ENCODE measurements at regions not wholly inside any gene's neighbourhood (a gene's known extent, or its start where the extent isn't known, plus 50 kb on each side); places are given as distances from the start of the nearest gene placed in this dataset.
"Not testable (repeated sequence)": the region's sequence is repeated elsewhere in the genome, so short reads cannot be mapped to it uniquely, and the experiment has no call there.

GRCh38 chr13:21883713-21884112 is 212.8 kb downstream of the FGF9 start:
- DNase-seq = no peak

DNA sequence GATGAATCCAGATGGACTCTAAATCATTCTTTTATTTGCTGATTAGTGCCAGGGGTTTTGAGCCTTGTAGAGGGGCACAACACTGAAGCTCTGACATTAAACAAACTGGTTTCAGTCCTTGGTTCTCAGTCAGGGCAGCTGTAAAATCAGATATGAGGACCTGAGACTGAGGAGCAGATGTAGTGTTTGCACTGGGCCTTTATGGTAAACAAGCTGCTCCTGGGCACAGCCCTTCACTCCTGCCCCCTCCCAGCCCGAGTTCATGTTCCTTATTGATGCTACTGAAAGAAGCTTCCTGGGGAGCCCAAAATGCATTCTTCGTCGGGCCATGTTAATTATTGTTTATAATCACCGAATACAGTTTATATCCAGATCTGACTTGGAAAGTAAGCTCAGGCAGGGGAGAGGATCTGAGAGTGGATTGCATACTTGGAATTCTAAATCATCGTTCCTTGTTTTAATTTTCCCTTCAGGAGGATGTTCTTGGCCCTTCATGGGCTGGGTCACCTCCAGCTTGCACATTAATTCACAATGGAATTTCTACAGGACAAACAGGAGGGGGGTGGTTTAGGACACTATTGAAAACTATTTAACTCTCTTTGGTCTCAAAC is 213.5 kb downstream of the FGF9 start:
- DNase-seq = no peak

DNA sequence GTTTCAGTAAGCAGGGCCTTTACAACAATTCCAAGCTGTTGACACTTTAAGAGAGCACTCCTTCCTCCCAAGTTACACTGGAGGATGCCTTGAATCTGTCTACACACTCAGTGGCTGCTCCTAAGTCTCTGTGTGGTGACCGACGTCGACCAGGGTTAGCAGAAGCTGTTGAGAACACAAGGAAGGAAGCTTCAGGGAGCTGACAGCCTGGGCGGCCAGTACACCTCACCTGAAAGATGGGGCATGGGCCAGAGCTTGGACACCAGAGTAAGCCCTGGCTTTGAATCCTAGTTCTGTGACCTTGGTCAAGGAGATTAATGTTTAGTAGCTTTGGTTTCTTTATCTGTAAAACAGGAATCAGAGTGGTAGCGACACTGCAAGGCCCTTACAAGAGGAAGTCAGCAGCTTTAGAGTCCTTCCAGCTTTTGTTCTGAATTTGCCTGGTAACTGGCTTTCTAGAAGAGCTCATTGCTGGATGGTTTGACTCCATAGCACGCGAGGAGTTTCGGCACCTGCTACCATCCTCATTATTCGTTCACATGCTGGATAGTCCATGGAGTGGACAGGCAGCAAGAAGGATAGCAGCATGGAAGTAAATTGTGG is 214.2 kb downstream of the FGF9 start:
- DNase-seq = no peak

- no peak for DNase-seq
Measured at GRCh38 chr13:21885714-21886224, 214.9 kb downstream of the FGF9 start.

GRCh38 chr13:21889651-21890050 is 218.8 kb downstream of the FGF9 start:
- DNase-seq = no peak

GRCh38 chr13:21890220-21890619 is 219.3 kb downstream of the FGF9 start:
- not testable (repeated sequence) for DNase-seq

DNA sequence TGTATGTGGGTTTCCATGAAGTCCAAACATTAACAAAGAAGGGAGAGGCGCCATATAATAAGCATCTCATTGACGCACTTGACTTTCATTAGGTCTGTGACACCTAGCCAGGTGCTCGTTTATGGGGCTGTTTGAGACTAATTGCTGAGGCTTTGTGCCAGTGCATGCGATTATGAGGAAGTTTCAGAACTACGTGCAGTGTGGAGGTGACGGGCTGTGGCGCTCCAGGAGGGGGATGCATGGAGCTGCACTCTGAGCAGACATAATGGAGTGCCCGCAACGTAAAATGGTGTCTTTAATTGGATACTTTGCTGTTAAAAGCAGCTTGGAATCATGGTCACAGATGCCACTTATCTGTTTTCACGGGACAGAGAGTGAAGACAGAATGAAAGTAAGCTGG is 223.2 kb downstream of the FGF9 start:
- no peak for DNase-seq

- no peak for DNase-seq
Measured at GRCh38 chr13:21894703-21895699, 224.1 kb downstream of the FGF9 start.

DNA sequence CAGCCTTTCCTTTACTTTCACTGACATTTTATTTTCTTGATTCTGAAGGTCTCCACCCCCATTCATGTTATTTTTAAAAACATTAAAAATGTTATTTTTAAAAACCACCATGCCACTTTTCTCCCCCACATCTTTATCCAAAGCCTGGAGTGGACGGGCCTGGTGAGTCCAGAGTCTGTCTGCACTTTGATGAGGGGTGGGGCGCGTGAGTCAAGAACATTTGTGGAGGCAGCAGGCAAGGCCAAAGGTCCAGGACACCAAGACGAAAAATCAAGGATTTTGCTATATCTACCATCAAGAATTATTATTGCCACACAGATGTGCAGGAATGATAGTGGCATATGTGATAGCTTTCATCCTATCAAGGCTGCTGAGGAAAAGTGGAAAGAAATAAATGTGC is 224.9 kb downstream of the FGF9 start:
- DNase-seq = no peak

GRCh38 chr13:21897161-21897560 is 226.3 kb downstream of the FGF9 start:
- no peak for DNase-seq

GRCh38 chr13:21898459-21898858 is 227.6 kb downstream of the FGF9 start:
- DNase-seq = no peak

DNA sequence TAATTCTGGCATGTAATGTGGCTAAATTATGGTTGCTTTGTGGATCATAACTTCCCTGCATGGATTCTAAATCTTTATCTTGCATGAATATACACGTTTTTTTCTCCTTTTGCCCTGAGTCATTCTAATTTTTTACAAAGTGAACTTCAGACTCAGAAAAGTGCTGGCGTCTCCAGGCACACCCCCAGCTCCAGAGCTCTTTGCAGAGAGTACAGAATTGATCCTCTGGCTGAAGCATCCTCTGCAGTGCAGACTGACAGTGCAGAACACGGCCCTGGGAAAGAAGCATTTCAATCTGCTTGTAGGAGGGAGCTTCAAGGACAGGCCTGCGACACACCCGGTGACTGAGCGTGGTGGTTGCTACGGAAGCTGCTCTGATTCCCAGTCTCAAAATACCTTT is 228.1 kb downstream of the FGF9 start:
- DNase-seq = no peak

DNA sequence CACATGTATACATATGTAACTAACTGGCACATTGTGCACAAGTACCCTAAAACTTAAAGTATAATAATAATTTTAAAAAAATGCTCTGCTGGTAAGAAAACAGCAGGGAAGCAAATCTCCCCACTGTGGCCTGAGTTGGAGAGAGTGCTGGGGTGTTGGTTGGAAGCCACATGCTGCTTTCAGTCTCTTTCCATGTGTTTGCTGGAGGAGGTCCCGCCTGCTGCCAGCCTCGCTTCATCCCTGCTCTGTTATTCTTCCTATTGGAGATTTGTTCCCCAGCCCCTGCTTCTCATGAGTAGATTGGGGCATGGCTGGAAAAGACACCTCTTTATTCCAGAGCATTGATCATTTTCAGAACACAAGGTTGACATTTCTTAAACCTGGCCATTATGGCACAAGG is 230.5 kb downstream of the FGF9 start:
- DNase-seq = no peak

DNA sequence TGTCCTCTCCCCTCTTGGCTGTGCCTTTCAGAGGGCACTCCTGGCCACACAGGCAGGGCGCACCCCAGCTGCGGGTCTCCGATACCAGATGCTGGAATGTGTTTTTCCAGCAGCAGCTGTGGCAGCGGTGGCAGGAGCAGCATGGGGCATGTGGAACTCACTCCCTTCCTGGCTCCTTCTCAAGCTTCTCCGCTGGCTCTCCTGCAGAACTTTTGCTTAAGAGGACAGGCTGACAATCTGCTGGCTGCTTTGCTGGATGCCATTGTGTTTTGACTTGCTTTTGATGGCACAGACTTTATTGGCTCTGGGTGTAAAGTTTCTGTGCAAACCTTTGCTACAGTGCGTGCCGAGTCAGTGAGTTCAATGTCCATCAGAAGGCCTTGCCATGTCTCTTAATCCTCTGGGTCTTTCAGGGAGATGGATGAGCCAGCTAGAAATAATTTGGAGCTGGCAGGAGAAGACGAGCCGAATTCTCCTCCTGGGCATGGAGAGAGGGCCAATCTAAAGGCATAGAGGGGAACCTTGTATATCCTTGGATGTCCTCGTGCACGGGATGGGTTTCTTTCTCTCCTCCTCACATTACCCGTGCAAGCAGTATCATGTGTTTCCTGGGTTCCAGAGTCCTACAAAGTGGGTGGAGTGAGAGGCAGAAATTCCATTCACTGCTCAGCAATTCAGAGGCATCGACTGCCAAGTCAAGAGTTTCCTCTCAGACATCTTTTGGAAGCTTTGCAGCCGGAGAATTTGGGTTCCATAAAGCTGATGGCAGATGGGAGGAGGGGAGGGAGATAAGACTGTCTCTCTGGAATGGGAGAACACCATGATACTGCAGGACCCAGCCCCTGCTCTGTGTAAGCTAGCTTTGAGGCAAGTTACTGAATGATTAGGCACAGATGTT is 231.2 kb downstream of the FGF9 start:
- DNase-seq = no peak

DNA sequence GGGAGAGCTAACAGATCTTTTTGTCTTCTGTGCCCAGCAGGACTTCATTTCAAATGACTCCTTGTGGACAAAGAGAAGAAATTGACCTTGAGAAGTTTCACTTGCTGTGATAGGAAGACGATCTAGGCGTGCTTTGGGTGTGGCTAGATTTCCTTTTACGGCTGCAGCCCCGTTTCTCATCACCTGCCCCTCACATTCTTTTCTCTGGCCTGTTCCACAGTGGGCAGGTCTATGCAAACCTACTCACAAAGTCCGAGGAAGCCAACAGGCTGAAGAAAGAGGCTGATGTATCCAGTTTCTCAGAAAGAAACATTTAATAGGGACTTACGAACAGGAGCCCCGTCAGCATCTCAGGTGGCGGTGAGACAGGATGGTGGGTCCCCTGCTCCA is 231.8 kb downstream of the FGF9 start:
- no peak for DNase-seq

- no peak for DNase-seq
Measured at GRCh38 chr13:21905486-21905885, 234.6 kb downstream of the FGF9 start.

DNA sequence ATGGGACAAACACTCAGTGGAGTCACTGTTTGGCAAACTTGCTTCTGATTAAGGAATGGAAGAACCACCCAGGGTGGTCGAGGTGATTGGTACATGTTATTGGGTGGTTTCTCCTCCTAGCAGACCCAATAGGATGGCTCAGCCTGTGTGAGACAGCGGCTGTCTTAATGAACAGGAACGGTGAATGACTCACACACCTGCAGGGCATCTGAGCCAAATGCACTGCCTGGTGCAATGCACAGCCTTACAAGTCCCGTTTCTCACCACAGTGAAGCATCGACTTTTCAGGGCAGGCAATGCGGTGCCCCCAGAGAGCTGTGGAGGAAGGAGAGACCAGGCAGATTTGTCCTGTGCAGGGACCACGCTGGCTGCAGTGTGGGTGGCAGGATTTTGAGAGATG is 238.5 kb downstream of the FGF9 start:
- DNase-seq = no peak

DNA sequence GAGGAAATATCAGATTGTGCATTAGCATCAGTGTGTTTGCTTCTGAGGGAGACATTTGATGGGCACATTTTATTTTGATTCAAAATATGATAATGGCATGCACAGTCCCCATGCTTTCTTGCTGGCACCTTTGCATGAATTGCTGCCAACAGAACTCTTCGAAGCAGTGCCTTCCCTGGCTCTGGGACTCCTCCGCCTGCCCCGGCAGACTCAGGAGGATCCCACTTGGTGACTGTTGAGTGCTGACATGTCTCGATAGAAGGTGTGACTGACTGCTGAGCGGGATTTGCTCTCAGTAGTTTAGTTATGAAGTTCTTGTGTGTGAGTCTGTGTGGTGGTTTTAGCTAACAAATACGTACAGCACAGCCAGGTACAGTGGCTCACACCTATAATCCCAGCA is 239.7 kb downstream of the FGF9 start:
- no peak for DNase-seq

DNA sequence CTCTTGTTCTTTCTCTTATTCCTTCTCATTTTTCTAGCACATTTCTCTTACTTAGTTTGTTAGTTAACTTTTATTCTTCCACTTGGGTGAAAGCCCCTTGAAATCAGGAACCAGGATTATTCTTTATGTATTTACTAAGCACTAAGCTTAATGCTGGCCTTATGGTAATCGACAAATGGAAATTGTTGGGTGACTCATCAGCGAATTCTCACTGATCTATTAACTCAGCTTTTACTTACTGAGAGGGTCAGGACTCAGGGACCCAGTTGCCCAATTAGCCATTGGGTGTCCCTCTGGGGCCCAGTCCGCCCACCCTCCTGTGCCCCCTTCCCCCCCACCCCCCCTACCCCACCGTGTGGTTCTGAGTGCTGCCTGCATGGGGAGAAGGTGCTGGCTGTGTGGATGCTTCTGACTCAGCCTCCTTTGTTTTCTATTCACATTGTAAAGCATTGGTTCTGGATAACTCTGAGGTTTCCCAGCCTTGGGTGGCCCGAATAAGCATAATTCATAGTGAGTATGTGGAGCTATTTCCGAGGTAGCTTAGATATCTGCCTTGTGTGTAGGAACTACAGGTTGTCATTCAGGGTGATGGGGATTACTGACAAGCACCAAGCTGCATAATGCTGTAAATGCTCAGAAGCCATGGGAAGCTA is 240.9 kb downstream of the FGF9 start:
- no peak for DNase-seq

GRCh38 chr13:21913010-21913409 is 242.1 kb downstream of the FGF9 start:
- DNase-seq = no peak

DNA sequence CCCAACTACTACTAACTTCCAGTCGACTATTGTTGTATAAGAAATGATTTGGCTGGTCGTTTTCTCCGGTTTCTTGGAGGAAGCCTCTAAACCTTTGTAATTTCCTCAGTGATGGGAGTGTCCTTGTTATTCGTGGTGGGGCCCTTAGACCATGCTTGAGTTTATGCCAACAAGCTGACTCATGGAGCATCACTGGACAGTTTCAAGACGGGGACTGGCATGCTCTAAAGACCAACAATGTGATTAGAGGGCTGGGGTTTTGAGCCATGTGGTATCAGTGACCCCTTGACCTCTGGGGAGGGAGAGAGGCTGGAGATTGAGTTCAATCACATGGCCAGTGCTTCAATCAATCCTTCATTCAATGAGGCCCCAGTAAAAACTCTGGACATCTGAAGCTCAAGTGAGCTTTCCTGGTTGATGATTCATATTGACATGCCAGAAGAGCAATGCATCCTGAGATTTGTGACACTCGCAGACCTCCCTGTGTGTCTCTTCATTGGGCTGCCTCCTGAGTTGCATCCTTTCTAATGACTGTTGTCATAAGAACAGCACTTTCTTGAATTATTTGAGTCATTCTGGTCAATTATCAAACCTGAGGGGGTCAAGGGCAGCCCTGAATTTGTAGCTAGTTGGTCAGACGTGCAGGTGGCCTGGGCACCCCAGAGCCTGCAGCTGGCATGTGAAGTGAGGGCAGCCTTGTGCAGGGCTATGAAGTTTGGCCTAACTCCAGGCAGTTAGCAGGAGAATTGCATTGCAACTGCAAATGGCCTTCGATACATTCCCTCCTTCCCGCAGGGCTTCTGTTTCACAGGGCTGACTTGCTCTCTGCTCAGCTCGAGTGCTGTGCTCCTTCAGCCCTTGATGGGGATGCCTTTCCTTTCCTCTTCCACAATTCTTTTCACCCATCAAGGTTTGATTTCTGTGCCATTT is 246.5 kb downstream of the FGF9 start:
- no peak for DNase-seq
